ENCODE measurements at regions not wholly inside any gene's neighbourhood (a gene's known extent, or its start where the extent isn't known, plus 50 kb on each side); places are given as distances from the start of the nearest gene placed in this dataset.
A peak's percentile ranks its signal among the peaks of the same experiment; 100 is the strongest.
"Not testable (repeated sequence)": the region's sequence is repeated elsewhere in the genome, so short reads cannot be mapped to it uniquely, and the experiment has no call there.

DNA sequence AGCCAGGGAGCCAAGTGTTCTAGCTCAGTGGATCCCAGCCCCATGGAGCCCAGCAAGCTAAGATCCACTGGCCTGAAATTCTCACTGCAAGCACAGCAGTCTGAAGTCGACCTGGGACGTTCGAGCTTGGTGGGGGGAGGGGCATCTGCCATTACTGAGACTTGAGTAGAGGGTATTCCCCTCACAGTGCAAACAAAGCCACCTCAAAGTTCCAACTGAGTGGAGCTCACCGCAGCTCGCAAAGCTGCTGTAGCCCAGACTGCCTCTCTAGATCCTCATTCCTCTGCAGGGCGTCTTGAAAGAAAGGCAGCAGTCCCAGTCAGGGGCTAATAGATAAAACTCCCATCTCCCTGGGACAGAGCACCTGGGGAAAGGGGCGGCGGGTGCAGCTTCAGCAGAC lies 226.3 kb downstream of the ZIC3 start:
- Mint-ChIP-seq H3K4me1 (ENCODE audit: unreplicated experiment) (no peaks in the 10 kb centered on the region), H3K27me3 (ENCODE audit: unreplicated experiment) (peaks cover 2% of the 10 kb centered on the region)

GRCh38 chrX:137797926-137798325 lies 232.0 kb downstream of the ZIC3 start:
- H3K9me3 Mint-ChIP-seq (ENCODE audit: unreplicated experiment); DNase-seq (ENCODE audit: low spot score); H3K27ac Mint-ChIP-seq (ENCODE audit: unreplicated experiment); H3K4me1 Mint-ChIP-seq (ENCODE audit: unreplicated experiment); H3K4me3 Mint-ChIP-seq (ENCODE audit: unreplicated experiment); H3K27me3 Mint-ChIP-seq (ENCODE audit: unreplicated experiment); H3K36me3 Mint-ChIP-seq (ENCODE audit: low read depth, unreplicated experiment): not testable (repeated sequence)

More for the DNA sequence above, 226.3 kb downstream of the ZIC3 start:
- Mint-ChIP-seq H3K36me3 (ENCODE audit: low read depth, unreplicated experiment) (no peaks in the 10 kb centered on the region), H3K4me3 (ENCODE audit: unreplicated experiment) (no peak overlapping the region), H3K27ac (ENCODE audit: unreplicated experiment) (no peak overlapping the region), H3K9me3 (ENCODE audit: unreplicated experiment) (no peaks in the 10 kb centered on the region)
- TF ChIP-seq, protein P1, sequence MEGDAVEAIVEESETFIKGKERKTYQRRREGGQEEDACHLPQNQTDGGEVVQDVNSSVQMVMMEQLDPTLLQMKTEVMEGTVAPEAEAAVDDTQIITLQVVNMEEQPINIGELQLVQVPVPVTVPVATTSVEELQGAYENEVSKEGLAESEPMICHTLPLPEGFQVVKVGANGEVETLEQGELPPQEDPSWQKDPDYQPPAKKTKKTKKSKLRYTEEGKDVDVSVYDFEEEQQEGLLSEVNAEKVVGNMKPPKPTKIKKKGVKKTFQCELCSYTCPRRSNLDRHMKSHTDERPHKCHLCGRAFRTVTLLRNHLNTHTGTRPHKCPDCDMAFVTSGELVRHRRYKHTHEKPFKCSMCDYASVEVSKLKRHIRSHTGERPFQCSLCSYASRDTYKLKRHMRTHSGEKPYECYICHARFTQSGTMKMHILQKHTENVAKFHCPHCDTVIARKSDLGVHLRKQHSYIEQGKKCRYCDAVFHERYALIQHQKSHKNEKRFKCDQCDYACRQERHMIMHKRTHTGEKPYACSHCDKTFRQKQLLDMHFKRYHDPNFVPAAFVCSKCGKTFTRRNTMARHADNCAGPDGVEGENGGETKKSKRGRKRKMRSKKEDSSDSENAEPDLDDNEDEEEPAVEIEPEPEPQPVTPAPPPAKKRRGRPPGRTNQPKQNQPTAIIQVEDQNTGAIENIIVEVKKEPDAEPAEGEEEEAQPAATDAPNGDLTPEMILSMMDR (IDR thresholded peaks at IDR 0.05; ENCODE audit: unreplicated experiment), result no peak
- DNase-seq (ENCODE audit: low spot score), result no peak

- TF ChIP-seq, protein P1 (IDR thresholded peaks at IDR 0.05; ENCODE audit: unreplicated experiment), result peak; percentile 36
- Mint-ChIP-seq H3K27ac (ENCODE audit: unreplicated experiment) (no peak overlapping the region), H3K4me3 (ENCODE audit: unreplicated experiment) (no peak overlapping the region), H3K9me3 (ENCODE audit: unreplicated experiment) (no peaks in the 10 kb centered on the region), H3K4me1 (ENCODE audit: unreplicated experiment) (no peaks in the 10 kb centered on the region), H3K27me3 (ENCODE audit: unreplicated experiment) (peaks cover 3% of the 10 kb centered on the region), H3K36me3 (ENCODE audit: low read depth, unreplicated experiment) (no peaks in the 10 kb centered on the region)
- no peak for DNase-seq (ENCODE audit: low spot score)
Measured at GRCh38 chrX:137823257-137823656, 257.3 kb downstream of the ZIC3 start.

- TF ChIP-seq, protein P1 (IDR thresholded peaks at IDR 0.05; ENCODE audit: unreplicated experiment), result no peak
- DNase-seq (ENCODE audit: low spot score), result no peak
- Mint-ChIP-seq H3K4me3 (ENCODE audit: unreplicated experiment) (no peak overlapping the region), H3K27me3 (ENCODE audit: unreplicated experiment) (no peaks in the 10 kb centered on the region), H3K36me3 (ENCODE audit: low read depth, unreplicated experiment) (no peaks in the 10 kb centered on the region), H3K4me1 (ENCODE audit: unreplicated experiment) (peaks cover 5% of the 10 kb centered on the region), H3K27ac (ENCODE audit: unreplicated experiment) (no peak overlapping the region), H3K9me3 (ENCODE audit: unreplicated experiment) (no peaks in the 10 kb centered on the region)
Measured at GRCh38 chrX:137847376-137847775, 281.4 kb downstream of the ZIC3 start.

DNA sequence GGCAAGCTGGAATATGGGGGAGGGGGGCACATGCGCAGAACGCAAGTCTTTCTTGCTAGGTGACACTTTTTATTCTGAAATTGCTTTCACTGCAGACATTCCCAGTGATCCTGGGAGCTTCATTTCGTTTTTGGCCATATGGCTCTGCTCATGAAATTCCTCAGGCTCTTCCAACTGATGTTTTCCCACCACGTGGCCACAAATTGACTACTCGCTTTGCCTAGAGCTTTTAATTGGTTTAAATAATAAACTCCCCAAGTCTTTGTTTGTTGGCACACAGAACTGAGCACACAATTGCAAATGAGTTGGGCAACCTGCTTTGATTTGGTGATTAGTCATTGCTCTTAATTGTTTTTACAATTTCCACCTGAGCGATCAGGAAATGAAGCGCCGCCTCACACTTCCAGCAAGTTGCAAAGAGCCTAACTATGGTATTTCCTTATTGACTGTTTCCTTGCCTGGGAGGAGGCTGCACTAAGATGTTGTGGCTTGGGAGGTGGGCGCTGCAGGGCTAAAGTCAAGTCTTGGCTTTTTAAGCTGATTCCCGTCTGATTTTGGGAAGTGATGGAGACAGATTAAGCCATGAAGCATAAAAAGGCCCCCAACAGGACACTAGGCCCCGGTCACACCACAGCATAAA lies 282.5 kb downstream of the ZIC3 start:
- Mint-ChIP-seq H3K27me3 (ENCODE audit: unreplicated experiment) (no peaks in the 10 kb centered on the region), H3K4me3 (ENCODE audit: unreplicated experiment) (no peak overlapping the region), H3K36me3 (ENCODE audit: low read depth, unreplicated experiment) (no peaks in the 10 kb centered on the region), H3K9me3 (ENCODE audit: unreplicated experiment) (no peaks in the 10 kb centered on the region), H3K27ac (ENCODE audit: unreplicated experiment) (no peak overlapping the region), H3K4me1 (ENCODE audit: unreplicated experiment) (peaks cover 6% of the 10 kb centered on the region)
- TF ChIP-seq, protein P1 (IDR thresholded peaks at IDR 0.05; ENCODE audit: unreplicated experiment), result no peak
- DNase-seq (ENCODE audit: low spot score), result no peak
